ENCODE measurements at regions not wholly inside any gene's neighbourhood (a gene's known extent, or its start where the extent isn't known, plus 50 kb on each side); places are given as distances from the start of the nearest gene placed in this dataset.

GRCh38 chr3:110774496-110775265 is 296.9 kb upstream of the NECTIN3 start:
- Mint-ChIP-seq H3K9me3 (no peaks in the 10 kb centered on the region), H3K27ac (no peak overlapping the region), H3K36me3 (no peaks in the 10 kb centered on the region), H3K27me3 (no peaks in the 10 kb centered on the region), H3K4me1 (ENCODE audit: unreplicated experiment) (peaks cover 4% of the 10 kb centered on the region), H3K4me3 (no peak overlapping the region)
- TF ChIP-seq, protein P1, sequence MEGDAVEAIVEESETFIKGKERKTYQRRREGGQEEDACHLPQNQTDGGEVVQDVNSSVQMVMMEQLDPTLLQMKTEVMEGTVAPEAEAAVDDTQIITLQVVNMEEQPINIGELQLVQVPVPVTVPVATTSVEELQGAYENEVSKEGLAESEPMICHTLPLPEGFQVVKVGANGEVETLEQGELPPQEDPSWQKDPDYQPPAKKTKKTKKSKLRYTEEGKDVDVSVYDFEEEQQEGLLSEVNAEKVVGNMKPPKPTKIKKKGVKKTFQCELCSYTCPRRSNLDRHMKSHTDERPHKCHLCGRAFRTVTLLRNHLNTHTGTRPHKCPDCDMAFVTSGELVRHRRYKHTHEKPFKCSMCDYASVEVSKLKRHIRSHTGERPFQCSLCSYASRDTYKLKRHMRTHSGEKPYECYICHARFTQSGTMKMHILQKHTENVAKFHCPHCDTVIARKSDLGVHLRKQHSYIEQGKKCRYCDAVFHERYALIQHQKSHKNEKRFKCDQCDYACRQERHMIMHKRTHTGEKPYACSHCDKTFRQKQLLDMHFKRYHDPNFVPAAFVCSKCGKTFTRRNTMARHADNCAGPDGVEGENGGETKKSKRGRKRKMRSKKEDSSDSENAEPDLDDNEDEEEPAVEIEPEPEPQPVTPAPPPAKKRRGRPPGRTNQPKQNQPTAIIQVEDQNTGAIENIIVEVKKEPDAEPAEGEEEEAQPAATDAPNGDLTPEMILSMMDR (conservative IDR thresholded peaks at IDR 0.05): no peak
- no peak for DNase-seq (ENCODE audit: extremely low spot score, unreplicated experiment)

- H3K4me3 Mint-ChIP-seq: no peak overlapping the region
- no peak overlapping the region for H3K27ac Mint-ChIP-seq
- H3K4me1 Mint-ChIP-seq (ENCODE audit: unreplicated experiment): peaks cover 1% of the 10 kb centered on the region
- TF ChIP-seq, protein P1 (conservative IDR thresholded peaks at IDR 0.05): no peak
- no peaks in the 10 kb centered on the region for H3K9me3 Mint-ChIP-seq
- no peaks in the 10 kb centered on the region for H3K27me3 Mint-ChIP-seq
- no peak for DNase-seq (ENCODE audit: extremely low spot score, unreplicated experiment)
- no peaks in the 10 kb centered on the region for H3K36me3 Mint-ChIP-seq
Measured at GRCh38 chr3:110779581-110779980, 292.0 kb upstream of the NECTIN3 start.

GRCh38 chr3:110783541-110783940 is 288.1 kb upstream of the NECTIN3 start:
- no peak for DNase-seq (ENCODE audit: extremely low spot score, unreplicated experiment)
- TF ChIP-seq, protein P1 (conservative IDR thresholded peaks at IDR 0.05): no peak
- H3K4me1 Mint-ChIP-seq (ENCODE audit: unreplicated experiment): no peaks in the 10 kb centered on the region
- H3K36me3 Mint-ChIP-seq: no peaks in the 10 kb centered on the region
- no peaks in the 10 kb centered on the region for H3K27me3 Mint-ChIP-seq
- H3K4me3 Mint-ChIP-seq: no peak overlapping the region
- no peaks in the 10 kb centered on the region for H3K9me3 Mint-ChIP-seq
- H3K27ac Mint-ChIP-seq: no peak overlapping the region

DNA sequence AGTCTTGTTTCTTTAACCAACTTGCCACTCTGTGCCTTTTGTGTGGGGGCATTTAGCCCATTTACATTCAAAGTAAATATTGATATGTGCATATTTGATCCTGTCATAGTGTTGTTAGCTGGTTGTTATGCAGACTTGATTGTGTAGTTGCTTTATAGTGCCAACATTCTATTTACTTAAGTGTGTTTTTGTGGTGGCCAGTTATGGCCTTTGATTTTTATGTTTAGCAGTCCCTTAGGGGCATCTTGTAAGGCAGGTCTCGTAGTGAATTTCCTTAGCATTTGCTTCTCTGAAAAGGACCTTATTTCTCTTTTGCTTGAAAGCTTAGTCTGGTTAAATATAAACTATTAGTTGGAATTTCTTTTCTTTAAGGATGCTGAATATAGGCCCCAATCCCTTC is 282.8 kb upstream of the NECTIN3 start:
- Mint-ChIP-seq H3K9me3 (no peaks in the 10 kb centered on the region), H3K4me1 (ENCODE audit: unreplicated experiment) (peaks cover 8% of the 10 kb centered on the region), H3K27me3 (no peaks in the 10 kb centered on the region), H3K27ac (no peak overlapping the region), H3K4me3 (no peak overlapping the region), H3K36me3 (no peaks in the 10 kb centered on the region)
- TF ChIP-seq, protein P1 (conservative IDR thresholded peaks at IDR 0.05): no peak
- no peak for DNase-seq (ENCODE audit: extremely low spot score, unreplicated experiment)

DNA sequence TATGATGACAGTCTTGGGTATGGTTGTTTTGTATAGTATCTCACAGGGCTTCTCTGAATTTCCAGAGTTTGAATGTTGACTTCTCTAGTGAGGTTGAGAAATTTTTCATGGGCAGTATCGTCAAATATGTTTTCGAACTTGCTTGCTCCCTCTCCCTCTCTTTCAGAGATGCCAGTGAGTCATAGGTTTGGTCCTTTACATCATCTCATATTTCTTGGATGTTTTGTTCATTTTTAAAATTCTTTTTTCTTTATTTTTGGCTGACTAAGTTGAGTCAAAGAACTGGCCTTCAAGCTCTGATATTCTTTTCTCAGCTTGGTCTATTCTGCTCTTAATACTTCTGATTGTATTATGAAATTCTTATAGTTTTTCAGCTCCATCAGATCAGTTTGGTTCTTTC is 282.3 kb upstream of the NECTIN3 start:
- Mint-ChIP-seq H3K36me3 (no peaks in the 10 kb centered on the region), H3K4me1 (ENCODE audit: unreplicated experiment) (peaks cover 8% of the 10 kb centered on the region), H3K4me3 (no peak overlapping the region), H3K9me3 (no peaks in the 10 kb centered on the region), H3K27ac (no peak overlapping the region), H3K27me3 (no peaks in the 10 kb centered on the region)
- DNase-seq (ENCODE audit: extremely low spot score, unreplicated experiment): no peak
- TF ChIP-seq, protein P1 (conservative IDR thresholded peaks at IDR 0.05): no peak
